HepG2 (cell line): ENCODE measurements at regions not wholly inside any gene's neighbourhood (a gene's known extent, or its start where the extent isn't known, plus 50 kb on each side); places are given as distances from the start of the nearest gene placed in this dataset.

Experiments used
- ATAC-seq: fragments of 200-7000 bp; cut with Tn5 transposase; 3 replicates; pipeline ENCODE4 v1.9.1; 2020; ENCODE audit warnings: mild to moderate bottlenecking, moderate library complexity
- BruUV-seq: library from RNA; stranded (reverse); fragments of 400-500 nt; replicated peaks from 2 replicates; lab custom pipeline; 2021; lab: Mats Ljungman, UMichigan
- CTCF ChIA-PET: fragments of 300-600 bp; formaldehyde crosslinking; extraction: SDS; loops from one replicate; lab custom pipeline; 2021; ENCODE audit warnings: low total read pairs, inconsistent platforms, low intra/inter-chr PET ratio; lab: Yijun Ruan, JAX
- POLR2A ChIA-PET: fragments of 350-600 bp; sonication (Branson Sonifier 250); formaldehyde crosslinking; loops from one replicate; lab custom pipeline; 2020; ENCODE audit warnings: antibody characterized with exemption, inconsistent platforms; lab: Yijun Ruan, JAX
- DNase-seq: peaks from one replicate; pipeline ENCODE4 v3.0.0-alpha.2; 2015; ENCODE audit warnings: low spot score
- FAIRE-seq: peaks from 3 replicates; lab custom pipeline; 2011; peaks lifted over from hg19 to GRCh38; lab: Jason Lieb, UNC
- H2AFZ ChIP-seq: one replicate; pipeline ENCODE4 v1.6.1; 2011; ENCODE audit warnings: low read length, inconsistent platforms
- H3K27ac ChIP-seq: fragments of 300-600 bp; 3 replicates; pipeline ENCODE4 v1.8.0; 2011; ENCODE audit warnings: mixed run types, mild to moderate bottlenecking, mixed read lengths, low read length, inconsistent platforms; ENCODE audit not compliant: insufficient read depth; ENCODE audit errors: extremely low read length
- H3K27me3 ChIP-seq, 2 experiments: fragments of 200-600 bp in 1 of 2; 2 replicates in 1 of 2; 3 replicates in 1 of 2; pipeline versions ENCODE4 v1.6.0 to v1.8.0; 2011; ENCODE audit warnings: low read length in 2 of 2, mild to moderate bottlenecking in 2 of 2, moderate library complexity in 2 of 2, inconsistent platforms in 1 of 2; ENCODE audit not compliant: insufficient read depth in 2 of 2, control insufficient read depth in 1 of 2
- H3K36me3 ChIP-seq, 2 experiments: fragments of 200-600 bp in 1 of 2; replicated peaks in 1 of 2; 2 replicates in 1 of 2; 3 replicates in 1 of 2; pipeline versions ENCODE4 v1.5.1 to v1.8.0; 2011; ENCODE audit warnings: low read length in 2 of 2, inconsistent platforms in 1 of 2; ENCODE audit not compliant: insufficient read depth in 2 of 2, control insufficient read depth in 1 of 2
- H3K4me1 ChIP-seq: 2 replicates; pipeline ENCODE4 v1.5.1; 2012; ENCODE audit warnings: low read length, inconsistent platforms; ENCODE audit not compliant: insufficient read depth
- H3K4me2 ChIP-seq: 2 replicates; pipeline ENCODE4 v1.6.0; 2011; ENCODE audit warnings: low read depth, low read length, inconsistent platforms
- H3K4me3 ChIP-seq, 3 experiments: fragments of 200-600 bp in 1 of 3; sonication (generic), shearing (Covaris generic) in 1 of 3; replicated peaks in 1 of 3; 2 replicates each; pipeline ENCODE4 v1.5.1; 2011 to 2016; ENCODE audit warnings: low read length in 3 of 3, inconsistent platforms in 2 of 3, low read depth in 2 of 3, mild to moderate bottlenecking in 2 of 3, control low read depth in 1 of 3, mixed read lengths in 1 of 3; ENCODE audit not compliant: insufficient read depth in 1 of 3
- H3K79me2 ChIP-seq: one replicate; pipeline ENCODE4 v1.6.1; 2011; ENCODE audit warnings: low read length, inconsistent platforms; ENCODE audit not compliant: insufficient read depth
- H3K9ac ChIP-seq: 2 replicates; pipeline ENCODE4 v1.6.0; 2011; ENCODE audit warnings: mild to moderate bottlenecking, low read depth, low read length, inconsistent platforms; ENCODE audit not compliant: insufficient read depth
- H3K9me3 ChIP-seq: 2 replicates; pipeline ENCODE4 v1.5.1; 2012; ENCODE audit warnings: mild to moderate bottlenecking, low read length
- H4K20me1 ChIP-seq: 2 replicates; pipeline ENCODE4 v1.6.0; 2011; ENCODE audit warnings: inconsistent platforms, mild to moderate bottlenecking, low read length, moderate library complexity; ENCODE audit not compliant: insufficient read depth
- ARID2 ChIP-seq: sonication (generic); formaldehyde crosslinking; IDR thresholded peaks from 2 replicates; pipeline ENCODE4 v1.8.1; 2022; ENCODE audit warnings: mild to moderate bottlenecking, missing genetic modification reagents, borderline replicate concordance
- CBX2 ChIP-seq, 2 experiments: fragments of 200-600 bp in 1 of 2; sonication (generic); formaldehyde crosslinking in 1 of 2; IDR thresholded peaks; 2 replicates each; pipeline versions ENCODE4 v1.7.0 to v1.8.1; 2018 to 2022; ENCODE audit warnings: low read depth in 2 of 2, low read length in 1 of 2, mild to moderate bottlenecking in 1 of 2, missing genetic modification reagents in 1 of 2
- CREB1 ChIP-seq, 2 experiments: fragments of 450-650 bp in 1 of 2; IDR thresholded peaks; 2 replicates each; pipeline ENCODE4 v1.6.1; 2016 to 2017; ENCODE audit warnings: control low read depth in 1 of 2, mild to moderate bottlenecking in 1 of 2, missing compliant biosample characterization in 1 of 2, missing genetic modification characterization in 1 of 2
- EP300 ChIP-seq, 3 experiments: sonication (generic) in 1 of 3; formaldehyde crosslinking in 1 of 3; IDR thresholded peaks; 2 replicates each; pipeline versions ENCODE4 v1.5.1 to v1.6.1; 2011 to 2020; ENCODE audit warnings: low read depth in 2 of 3, low read length in 2 of 3, borderline replicate concordance in 1 of 3, improper control_type of control experiment in 1 of 3, mild to moderate bottlenecking in 1 of 3, missing genetic modification reagents in 1 of 3, moderate library complexity in 1 of 3
- MXI1 ChIP-seq: IDR thresholded peaks from 3 replicates; pipeline ENCODE4 v1.6.1; 2012; ENCODE audit warnings: low read depth, low read length, inconsistent platforms, borderline replicate concordance
- NCOA5 ChIP-seq: sonication (generic); formaldehyde crosslinking; IDR thresholded peaks from 2 replicates; pipeline ENCODE4 v1.4.0; 2020; ENCODE audit warnings: missing genetic modification reagents
- ZNF563 ChIP-seq: sonication (generic); formaldehyde crosslinking; IDR thresholded peaks from 2 replicates; pipeline ENCODE4 v1.8.0; 2022; ENCODE audit warnings: mild to moderate bottlenecking, moderate library complexity, missing genetic modification reagents
- ZNF569 ChIP-seq: sonication (generic); formaldehyde crosslinking; IDR thresholded peaks from 2 replicates; pipeline ENCODE4 v1.5.0; 2020; ENCODE audit warnings: mild to moderate bottlenecking, missing genetic modification reagents, moderate library complexity, borderline replicate concordance
- WGBS: methylation state at CpG from one replicate; pipeline ENCODE4 v1.1.6; 2017; ENCODE audit warnings: low lambda C conversion rate; 5-methylcytosine and 5-hydroxymethylcytosine counted together
- in situ Hi-C: cut with HindIII; loops from 2 replicates; pipeline ENCODE4 v1.10.0; 2017; ENCODE audit warnings: low pct_unique_long_range_greater_than_20kb; ENCODE audit not compliant: extremely low pct_ligation_motif_present
- intact Hi-C: fragments of 100-400 bp; cut with micrococcal nuclease; formaldehyde crosslinking; loops from one replicate; pipeline ENCODE4 v1.10.0; 2022; ENCODE audit not compliant: unreplicated experiment
- TF ChIP-seq, protein P1 (sequence below): sonication (generic); formaldehyde crosslinking; IDR thresholded peaks from 2 replicates; pipeline ENCODE4 v1.9.0; 2021; ENCODE audit warnings: missing genetic modification reagents, mild to moderate bottlenecking, borderline replicate concordance
- TF ChIP-seq, protein P2 (sequence below): sonication (generic); formaldehyde crosslinking; IDR thresholded peaks from 2 replicates; pipeline ENCODE4 v1.4.0; 2020; ENCODE audit warnings: mild to moderate bottlenecking, missing genetic modification reagents
- TF ChIP-seq, protein P3 (sequence below): sonication (generic); formaldehyde crosslinking; IDR thresholded peaks from 2 replicates; pipeline ENCODE4 v1.5.0; 2020; ENCODE audit warnings: missing genetic modification reagents
- TF ChIP-seq, protein P4 (sequence below): sonication (generic); formaldehyde crosslinking; IDR thresholded peaks from 2 replicates; pipeline ENCODE4 v1.5.1; 2020; ENCODE audit warnings: mild to moderate bottlenecking, missing genetic modification reagents, borderline replicate concordance
- TF ChIP-seq, protein P5 (sequence below): IDR thresholded peaks from 2 replicates; pipeline ENCODE4 v1.6.1; 2016; ENCODE audit warnings: mild to moderate bottlenecking, missing biosample characterization, missing genetic modification reagents

DNA sequence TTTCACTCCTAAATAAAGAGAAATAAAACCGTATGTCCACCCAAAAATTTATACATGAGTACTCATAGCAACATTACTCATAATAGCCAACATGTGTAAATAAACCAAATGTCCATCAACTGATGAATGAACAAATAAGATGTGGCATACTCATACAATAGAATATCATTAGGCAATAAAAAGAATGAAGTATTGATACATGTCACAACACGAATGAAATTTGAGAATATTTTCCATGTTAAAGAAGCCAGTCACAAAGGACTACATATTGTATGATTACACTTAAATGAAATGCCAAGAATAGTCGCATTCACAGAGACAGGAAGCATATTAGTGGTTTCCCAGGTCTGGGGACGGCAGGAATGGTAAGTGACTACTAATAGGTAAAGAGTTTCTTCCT, 869.2 kb downstream of the IGSF11 start:
- 36% methylated on average over 4 of the region's 4 CpGs for WGBS
- BruUV-seq: no TSS peak
- POLR2A ChIA-PET: no interaction called here

More for the DNA sequence above, 869.2 kb downstream of the IGSF11 start:
- no peak for ATAC-seq
- Histone ChIP-seq H4K20me1 (no peaks in the 10 kb centered on the region), H3K79me2 (no peaks in the 10 kb centered on the region), H3K4me2 (no peak overlapping the region)
- no peak for DNase-seq
- TF ChIP-seq NCOA5: no peak
- no peak for TF ChIP-seq MXI1
- TF ChIP-seq, protein P1, sequence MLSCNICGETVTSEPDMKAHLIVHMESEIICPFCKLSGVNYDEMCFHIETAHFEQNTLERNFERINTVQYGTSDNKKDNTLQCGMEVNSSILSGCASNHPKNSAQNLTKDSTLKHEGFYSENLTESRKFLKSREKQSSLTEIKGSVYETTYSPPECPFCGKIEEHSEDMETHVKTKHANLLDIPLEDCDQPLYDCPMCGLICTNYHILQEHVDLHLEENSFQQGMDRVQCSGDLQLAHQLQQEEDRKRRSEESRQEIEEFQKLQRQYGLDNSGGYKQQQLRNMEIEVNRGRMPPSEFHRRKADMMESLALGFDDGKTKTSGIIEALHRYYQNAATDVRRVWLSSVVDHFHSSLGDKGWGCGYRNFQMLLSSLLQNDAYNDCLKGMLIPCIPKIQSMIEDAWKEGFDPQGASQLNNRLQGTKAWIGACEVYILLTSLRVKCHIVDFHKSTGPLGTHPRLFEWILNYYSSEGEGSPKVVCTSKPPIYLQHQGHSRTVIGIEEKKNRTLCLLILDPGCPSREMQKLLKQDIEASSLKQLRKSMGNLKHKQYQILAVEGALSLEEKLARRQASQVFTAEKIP (CRISPR knock-in tag): no peak
- TF ChIP-seq ZNF563 (CRISPR knock-in tag): no peak
- TF ChIP-seq, protein P2, sequence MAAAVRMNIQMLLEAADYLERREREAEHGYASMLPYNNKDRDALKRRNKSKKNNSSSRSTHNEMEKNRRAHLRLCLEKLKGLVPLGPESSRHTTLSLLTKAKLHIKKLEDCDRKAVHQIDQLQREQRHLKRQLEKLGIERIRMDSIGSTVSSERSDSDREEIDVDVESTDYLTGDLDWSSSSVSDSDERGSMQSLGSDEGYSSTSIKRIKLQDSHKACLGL (CRISPR knock-in tag): no peak
- TF ChIP-seq, protein P3, sequence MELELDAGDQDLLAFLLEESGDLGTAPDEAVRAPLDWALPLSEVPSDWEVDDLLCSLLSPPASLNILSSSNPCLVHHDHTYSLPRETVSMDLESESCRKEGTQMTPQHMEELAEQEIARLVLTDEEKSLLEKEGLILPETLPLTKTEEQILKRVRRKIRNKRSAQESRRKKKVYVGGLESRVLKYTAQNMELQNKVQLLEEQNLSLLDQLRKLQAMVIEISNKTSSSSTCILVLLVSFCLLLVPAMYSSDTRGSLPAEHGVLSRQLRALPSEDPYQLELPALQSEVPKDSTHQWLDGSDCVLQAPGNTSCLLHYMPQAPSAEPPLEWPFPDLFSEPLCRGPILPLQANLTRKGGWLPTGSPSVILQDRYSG (CRISPR knock-in tag): no peak
- no peak for TF ChIP-seq CBX2 (IDR thresholded peaks at IDR 0.05; ENCODE audit: low read depth, low read length)
- no peak for TF ChIP-seq CBX2 (CRISPR knock-in tag; IDR thresholded peaks at IDR 0.05; ENCODE audit: low read depth)
- no peak for TF ChIP-seq CREB1 (IDR thresholded peaks at IDR 0.05)
- TF ChIP-seq CREB1 (CRISPR knock-in tag; IDR thresholded peaks at IDR 0.05): no peak
- no peak for TF ChIP-seq EP300 (IDR thresholded peaks at IDR 0.05; ENCODE audit: low read depth in 2 of 2, low read length in 2 of 2)
- TF ChIP-seq EP300 (CRISPR knock-in tag; IDR thresholded peaks at IDR 0.05; ENCODE audit: borderline replicate concordance): no peak
- TF ChIP-seq, protein P4, sequence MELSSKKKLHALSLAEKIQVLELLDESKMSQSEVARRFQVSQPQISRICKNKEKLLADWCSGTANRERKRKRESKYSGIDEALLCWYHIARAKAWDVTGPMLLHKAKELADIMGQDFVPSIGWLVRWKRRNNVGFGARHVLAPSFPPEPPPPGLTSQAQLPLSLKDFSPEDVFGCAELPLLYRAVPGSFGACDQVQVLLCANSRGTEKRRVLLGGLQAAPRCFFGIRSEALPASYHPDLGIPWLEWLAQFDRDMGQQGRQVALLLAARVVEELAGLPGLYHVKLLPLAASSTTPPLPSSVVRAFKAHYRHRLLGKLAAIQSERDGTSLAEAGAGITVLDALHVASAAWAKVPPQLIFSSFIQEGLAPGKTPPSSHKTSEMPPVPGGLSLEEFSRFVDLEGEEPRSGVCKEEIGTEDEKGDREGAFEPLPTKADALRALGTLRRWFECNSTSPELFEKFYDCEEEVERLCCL (CRISPR knock-in tag): no peak
- TF ChIP-seq, protein P5, sequence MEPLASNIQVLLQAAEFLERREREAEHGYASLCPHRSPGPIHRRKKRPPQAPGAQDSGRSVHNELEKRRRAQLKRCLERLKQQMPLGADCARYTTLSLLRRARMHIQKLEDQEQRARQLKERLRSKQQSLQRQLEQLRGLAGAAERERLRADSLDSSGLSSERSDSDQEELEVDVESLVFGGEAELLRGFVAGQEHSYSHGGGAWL: no peak
- TF ChIP-seq ARID2 (CRISPR knock-in tag): no peak
- TF ChIP-seq ZNF569 (CRISPR knock-in tag): no peak
- TF ChIP-seq, all 625 proteins: peak for 0
- H3K9me3 ChIP-seq: peaks cover 53% of the 10 kb centered on the region
- H3K4me3 ChIP-seq: no peak overlapping the region
- no peak overlapping the region for H3K27ac ChIP-seq
- no peak for FAIRE-seq
- no peak overlapping the region for H2AFZ ChIP-seq
- no peaks in the 10 kb centered on the region for H3K27me3 ChIP-seq
- H3K9ac ChIP-seq: no peak overlapping the region
- CTCF ChIA-PET: no interaction called here
- in situ Hi-C loops: no loop called here
- intact Hi-C loops: no loop called here
- H3K4me1 ChIP-seq: no peaks in the 10 kb centered on the region
- no peaks in the 10 kb centered on the region for H3K36me3 ChIP-seq
